Left forelimb (tissue), 1 donor: ENCODE measurements at regions not wholly inside any gene's neighbourhood (a gene's known extent, or its start where the extent isn't known, plus 50 kb on each side); places are given as distances from the start of the nearest gene placed in this dataset.

Experiments used
- DNase-seq: peaks from one replicate; pipeline ENCODE4 v3.0.0-alpha.2; 2018; ENCODE audit warnings: low spot score

DNA sequence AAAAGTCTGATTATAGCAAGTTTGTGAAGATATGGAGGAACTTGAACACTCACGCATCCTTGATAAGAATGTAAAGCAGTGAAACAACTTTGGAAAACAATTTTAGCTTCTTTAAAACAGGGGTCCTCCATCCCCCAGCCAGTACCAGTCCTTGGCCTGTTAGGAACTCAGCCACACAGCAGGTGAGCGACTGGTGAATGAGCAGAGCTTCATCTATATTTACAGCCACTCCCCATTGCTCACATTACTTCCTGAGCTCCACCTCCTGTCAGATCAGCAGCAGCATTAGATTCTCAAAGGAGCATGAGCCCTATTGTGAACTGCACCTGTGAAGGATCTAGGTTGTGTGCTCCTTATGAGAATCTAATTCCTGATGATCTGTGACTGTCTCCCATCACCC lies 530.3 kb upstream of the PRKX start:
- no peak for DNase-seq

DNA sequence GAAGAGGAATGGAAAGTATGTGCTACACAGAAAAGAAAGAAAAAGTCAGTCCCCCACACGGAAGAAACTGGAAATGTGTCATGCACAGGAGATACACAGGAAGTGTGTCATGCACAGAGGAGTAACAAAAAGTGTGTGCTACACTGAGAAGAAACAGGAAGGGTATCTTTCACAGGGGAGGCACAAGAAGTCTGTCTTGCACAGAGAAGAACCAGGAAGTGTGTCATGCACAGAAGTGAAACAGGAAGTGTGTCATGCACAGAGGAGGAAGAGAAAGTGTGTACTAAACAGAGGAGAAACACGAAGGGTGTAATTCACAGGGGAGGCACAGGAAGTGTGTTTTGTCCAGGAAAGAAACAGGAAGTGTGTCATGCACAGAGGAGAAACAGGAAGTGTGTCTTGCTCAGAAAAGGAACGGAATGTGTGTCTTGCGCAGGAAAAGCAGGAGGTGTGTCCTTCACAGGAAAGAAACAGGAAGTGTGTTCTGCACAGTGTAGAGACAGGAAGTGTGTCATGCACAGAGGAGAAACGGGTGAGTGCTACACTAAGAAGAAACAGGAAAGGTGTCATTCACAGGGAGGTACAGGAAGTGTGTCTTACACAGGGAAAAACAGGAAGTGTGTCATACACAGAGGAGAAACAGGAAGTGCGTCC lies 527.2 kb upstream of the PRKX start:
- no peak for DNase-seq

DNA sequence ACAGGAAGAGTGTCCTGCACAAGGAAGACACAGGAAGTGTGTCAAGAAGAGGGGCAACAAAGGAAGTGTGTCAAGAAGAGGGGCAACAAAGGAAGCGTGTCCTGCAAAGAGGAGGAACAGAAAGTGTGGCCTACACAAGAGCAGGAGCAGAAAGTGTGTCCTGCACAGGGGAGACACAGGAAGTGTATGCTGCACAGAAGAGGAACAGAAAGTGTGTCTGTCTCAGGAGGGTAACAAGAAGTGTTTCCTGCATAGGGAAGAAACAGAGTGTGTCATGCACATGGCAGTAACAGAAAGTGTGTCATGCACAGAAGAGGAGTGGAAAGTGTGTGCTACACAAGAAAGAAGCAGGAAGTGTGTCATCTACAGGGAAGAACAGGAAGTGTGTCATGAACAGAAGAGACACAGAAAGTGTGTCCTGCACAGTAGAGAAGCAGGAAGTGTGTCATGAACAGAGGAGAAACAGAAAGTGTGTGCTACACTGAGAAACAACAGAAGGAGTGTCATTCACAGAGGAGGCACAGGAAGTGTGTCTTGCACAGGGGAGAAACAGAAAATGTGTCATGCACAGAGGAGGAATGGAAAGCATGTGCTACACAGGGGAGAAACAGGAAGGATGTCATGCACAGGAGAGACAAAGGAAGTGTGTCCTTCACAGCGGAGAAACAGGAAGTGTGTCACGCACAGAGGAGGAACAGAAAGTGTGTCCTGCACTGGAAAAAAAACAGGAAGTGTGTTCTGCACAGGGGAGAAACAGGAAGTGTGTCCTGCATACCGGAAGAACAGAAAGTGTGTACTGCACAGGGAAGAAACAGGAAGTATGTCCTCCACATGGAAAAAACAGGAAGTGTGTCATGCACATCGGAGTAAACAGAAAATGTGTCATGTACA lies 526.4 kb upstream of the PRKX start:
- DNase-seq = no peak

DNA sequence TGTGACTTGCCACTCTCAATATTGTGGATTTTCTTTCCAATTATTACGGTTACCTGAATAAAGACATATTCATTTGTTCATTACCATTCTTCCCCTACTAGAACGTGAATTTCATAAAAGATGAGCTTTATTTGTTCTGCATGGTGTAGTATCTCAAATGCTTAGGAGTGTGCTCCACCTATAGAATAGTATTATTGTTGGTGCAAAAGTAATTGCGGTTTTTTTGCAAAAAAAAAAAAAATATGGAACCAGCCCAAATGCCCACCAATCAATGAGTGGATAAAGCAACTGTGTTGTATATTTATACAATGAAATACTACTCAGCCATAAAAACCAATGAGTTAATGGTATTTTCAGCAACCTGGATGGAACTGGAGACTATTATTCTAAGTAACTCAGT lies 525.5 kb upstream of the PRKX start:
- DNase-seq = no peak

DNA sequence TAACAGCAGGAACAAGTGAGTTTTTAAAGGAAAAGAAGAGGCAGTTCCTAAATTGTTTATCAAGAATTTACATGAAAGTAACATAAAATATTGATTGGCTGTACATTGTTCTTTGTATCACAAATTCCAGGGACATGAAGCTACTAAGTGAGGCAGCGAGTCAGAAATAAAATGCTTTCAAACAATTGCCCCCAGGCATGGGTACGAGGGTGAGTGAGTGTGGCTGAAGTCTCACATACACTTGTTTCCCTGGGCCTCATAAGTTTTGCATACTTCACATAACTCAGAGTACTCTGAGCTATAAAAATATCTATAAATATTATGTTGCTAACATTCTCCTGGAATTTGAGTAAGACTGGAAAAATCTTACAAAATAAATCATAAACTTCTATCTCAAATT lies 511.6 kb upstream of the PRKX start:
- DNase-seq = no peak

DNA sequence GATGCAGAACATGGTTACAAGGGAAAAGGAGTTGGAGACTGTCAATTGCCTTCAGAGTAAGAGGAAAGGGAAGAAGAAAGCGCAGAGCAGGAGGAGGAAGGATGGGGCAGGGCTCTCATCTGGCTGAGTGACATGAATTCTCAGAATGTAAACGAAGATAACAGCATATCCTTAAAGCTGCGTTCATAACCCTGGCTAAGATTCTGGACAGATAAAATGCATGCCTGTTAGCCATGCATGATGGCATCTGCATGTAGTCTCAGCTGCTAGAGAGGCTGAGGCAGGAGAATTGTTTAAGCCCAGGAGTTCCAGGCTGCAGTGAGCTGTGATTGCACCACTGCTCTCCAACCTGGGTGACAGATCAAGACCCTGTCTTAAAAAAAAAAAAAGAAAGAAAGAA lies 493.5 kb upstream of the PRKX start:
- no peak for DNase-seq

DNA sequence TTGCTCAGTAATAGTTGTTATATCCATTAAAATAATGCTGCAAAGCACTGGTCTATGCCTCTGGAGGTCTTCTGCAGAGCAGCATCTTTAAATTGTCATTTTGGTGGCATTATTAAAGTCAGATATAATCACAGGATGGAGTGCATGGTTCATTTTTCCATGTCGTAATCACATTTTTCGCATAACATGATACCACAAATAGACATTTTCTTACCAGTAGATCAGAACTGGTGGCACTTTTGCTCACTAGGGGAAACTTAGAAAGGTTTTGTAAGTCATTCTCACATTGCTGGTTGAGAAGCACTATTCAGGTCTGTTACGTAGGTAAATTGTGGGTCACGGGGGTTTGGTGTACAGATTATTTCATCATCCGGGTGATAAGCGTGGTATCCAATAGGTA lies 484.5 kb upstream of the PRKX start:
- no peak for DNase-seq

DNA sequence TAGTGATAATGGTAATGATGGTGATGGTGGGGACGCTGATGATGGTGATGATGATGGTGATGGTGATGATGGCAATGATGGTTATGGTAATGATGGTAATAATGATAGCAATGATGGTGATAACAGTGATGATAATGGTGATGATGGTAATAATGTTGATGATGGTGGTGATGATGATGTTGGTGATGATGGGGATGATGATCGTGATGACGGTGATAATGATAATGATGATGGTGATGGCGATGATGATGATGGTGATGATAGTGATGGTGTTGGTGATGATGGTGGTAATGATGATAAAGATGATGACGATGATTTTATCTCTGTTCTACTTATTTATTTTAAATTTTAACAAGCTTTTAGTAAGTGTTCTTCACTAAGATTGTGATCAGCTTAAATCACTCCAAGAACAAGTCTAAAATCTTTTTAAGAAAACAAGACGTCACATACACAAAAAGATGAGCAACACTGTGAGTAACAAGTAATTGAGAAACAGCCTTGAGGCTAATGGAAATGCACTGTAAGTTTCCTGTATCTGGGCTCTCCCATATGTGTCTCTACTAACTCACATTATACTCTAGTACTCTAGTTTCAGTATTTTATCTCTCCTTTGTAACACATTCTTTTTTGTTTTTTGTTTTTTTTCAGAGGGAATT lies 480.2 kb upstream of the PRKX start:
- no peak for DNase-seq

DNA sequence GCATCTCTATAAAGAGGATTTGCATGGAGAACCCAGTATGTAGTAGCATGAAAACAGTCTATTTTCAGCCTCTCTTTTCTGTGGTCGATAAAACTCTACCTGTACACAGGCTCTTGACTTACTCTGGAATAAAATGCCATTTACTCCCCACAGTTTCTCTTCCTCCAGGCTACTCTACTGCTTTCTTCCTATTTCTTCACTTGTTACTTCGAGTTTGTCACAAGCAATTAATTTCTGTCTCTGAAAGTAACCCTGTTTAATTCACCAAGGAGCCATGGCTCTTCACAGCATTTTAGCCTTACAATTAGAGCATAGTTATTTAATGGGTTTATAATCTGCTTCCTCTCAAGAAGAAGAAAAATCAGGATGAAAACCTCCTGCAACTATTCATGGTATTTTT lies 472.9 kb upstream of the PRKX start:
- no peak for DNase-seq

DNA sequence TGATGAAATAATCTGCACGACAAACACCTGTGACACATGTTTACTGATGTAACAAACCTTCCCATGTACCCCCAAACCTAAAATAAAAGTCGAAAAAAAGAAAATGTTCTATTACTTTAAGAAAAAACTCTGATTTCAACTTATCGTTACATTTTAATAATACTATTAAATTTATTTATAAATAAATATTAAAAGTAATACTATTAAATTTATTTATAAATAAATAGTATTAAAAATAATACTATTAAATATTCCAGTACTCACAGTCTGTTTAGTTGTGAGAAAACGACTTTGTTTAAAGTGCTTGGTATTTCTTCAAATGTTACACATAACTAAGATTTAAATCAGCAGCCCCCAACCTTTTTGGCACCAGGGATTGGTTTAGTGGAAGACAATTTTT lies 471.6 kb upstream of the PRKX start:
- no peak for DNase-seq

DNA sequence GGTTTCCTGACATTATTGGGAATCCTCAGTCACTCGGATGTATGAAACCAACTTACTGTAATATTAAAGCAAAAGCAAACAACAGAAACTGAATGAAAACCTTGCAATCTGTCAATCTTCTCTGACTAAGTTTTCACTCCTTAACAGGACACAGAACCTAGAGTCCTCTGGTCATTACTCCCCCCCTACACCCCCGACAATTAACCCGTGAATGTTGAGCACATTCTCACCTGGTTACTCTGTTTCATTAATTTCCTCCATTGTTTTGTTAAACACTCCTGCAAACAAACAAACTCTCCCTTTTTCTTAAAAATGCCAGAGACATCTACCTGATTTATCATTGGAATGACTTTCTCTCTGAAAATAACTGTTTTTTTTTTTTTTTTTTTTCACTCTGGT lies 469.0 kb upstream of the PRKX start:
- no peak for DNase-seq

DNA sequence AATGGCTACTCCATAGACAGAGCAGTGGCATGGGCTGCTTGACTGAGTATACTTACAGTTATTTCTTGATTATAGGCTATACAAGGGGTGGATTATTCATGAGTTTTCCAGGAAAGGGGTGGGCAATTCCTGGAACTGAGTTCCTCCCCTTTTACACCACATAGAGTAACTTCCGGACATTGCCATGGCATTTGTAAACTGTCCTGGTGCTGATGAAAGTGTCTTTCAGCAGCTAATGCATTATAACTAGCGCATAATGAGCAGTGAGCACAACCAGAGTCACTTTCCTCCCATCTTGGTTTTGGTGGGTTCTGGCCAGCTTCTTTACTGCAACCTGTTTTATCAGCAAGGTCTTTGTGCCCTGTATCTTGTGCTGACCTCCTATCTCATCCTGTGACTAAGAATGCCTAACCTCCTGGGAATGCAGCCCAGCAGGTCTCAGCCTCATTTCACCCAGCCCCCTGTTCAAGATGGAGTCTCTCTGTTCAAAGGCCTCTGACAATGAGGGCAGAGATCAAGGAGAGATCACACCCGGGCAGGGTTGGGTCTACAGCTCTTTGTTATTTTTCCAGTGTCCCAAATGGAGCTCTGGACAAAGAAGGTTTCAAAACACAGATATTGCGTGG lies 468.4 kb upstream of the PRKX start:
- DNase-seq = no peak

DNA sequence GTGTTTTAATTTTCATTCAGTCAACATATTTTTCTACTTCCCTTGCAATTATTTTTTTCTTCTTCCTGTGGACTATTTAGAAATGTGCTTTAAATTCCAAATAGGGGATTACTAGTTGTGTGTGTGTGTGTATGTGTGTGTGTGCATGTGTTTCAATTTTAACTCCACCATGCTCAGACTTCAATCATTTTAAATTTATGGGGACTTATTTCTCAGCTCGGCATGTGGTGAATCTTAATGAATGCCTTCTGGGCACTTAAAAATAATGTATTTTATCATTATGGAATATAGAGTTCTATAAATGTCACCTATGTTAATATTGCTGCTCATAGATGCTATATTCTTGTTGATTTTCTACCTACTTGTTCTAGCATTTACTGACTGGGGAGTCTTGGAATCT lies 465.6 kb upstream of the PRKX start:
- DNase-seq = no peak

DNA sequence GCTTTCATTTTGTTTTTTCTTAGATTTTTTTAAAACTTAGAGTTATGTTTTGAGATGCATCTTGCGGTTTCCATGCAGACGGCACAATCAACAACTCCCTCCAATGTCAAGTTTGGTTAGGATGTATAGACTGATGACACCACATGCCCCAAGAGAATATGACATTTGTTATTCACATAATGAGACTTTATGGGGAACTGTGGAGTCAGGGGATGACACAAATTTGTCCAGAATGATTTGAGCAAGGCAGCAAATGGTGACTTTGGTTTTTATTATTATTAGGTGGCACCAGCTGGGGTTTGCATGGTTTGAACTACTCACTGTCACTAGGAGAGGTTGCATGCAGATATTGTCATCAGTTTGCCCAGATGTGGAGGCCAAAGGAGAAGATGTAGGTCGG lies 461.8 kb upstream of the PRKX start:
- DNase-seq = no peak

DNA sequence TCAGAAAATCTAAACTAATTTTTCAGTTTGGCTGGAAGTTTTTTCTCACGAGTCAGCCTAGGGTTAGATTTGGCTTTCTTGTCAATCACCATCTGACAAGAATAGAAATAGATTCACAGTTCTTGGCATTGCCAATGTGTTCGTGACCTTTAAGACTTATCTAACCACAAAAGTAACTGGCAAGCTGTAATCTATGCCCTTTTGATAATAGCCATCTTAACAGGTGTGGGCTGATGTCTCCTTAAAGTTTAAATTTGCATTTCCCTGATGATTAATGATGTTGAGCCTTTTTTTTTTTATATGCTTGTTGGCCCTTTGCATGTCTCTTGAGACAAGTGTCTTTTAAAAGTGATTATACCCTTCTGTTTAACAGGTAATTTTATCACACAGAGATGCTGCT lies 460.3 kb upstream of the PRKX start:
- no peak for DNase-seq

DNA sequence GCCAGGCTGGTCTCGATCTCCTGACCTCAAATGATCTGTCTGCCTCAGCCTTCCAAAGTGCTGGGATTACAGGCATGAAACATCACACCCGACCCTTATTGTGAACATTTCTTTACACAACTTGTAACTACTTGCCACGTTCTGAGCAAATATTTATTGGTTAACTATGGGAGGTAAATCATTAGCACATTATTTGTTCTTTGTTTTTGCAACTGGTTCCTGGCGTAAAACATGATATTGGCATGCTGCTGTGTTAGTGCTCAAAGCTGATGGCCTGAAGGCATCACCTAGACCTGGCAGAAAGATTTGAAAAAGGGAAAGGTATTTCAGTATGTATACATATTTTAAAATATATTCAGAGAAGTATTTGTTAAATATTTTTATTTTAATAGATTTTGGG lies 438.3 kb upstream of the PRKX start:
- DNase-seq = no peak

DNA sequence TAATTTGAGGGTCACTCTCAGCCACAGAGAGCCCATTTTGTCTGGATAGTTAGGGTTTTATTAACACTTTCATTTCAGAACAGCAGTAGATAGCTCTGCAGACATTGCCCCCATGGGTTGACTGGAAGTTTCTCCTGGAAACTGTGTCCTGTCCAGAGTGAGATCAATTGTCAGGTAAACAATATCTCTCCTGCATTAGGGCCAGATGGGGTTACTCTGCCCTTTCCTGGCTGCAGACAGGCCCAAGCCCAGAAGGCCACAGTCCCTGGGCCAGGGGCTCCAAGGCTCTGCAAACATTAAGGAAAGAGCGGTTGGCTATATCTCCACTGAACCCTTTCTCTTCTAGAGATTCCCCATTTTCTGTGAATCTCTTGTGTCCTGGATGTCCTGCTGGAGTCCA lies 436.8 kb upstream of the PRKX start:
- no peak for DNase-seq

DNA sequence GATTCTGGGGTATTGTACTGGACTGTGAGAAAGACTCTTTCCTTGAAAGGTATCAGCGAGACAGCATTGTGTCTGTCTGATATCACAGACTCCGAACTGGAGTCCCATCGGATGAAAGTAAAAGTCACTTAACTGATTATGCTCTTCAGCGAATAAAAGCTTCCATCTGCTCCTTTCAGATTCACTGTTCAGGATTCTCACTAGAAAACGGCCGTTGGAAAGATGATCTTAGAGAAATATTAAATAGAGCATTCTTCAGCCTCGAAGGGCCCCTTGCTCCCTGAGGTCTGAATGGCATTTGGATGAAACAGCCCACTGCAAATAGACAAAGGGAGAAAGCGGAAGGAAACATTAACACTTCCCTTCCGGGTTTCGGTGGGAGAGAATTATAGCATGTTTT lies 416.2 kb upstream of the PRKX start:
- DNase-seq = no peak

DNA sequence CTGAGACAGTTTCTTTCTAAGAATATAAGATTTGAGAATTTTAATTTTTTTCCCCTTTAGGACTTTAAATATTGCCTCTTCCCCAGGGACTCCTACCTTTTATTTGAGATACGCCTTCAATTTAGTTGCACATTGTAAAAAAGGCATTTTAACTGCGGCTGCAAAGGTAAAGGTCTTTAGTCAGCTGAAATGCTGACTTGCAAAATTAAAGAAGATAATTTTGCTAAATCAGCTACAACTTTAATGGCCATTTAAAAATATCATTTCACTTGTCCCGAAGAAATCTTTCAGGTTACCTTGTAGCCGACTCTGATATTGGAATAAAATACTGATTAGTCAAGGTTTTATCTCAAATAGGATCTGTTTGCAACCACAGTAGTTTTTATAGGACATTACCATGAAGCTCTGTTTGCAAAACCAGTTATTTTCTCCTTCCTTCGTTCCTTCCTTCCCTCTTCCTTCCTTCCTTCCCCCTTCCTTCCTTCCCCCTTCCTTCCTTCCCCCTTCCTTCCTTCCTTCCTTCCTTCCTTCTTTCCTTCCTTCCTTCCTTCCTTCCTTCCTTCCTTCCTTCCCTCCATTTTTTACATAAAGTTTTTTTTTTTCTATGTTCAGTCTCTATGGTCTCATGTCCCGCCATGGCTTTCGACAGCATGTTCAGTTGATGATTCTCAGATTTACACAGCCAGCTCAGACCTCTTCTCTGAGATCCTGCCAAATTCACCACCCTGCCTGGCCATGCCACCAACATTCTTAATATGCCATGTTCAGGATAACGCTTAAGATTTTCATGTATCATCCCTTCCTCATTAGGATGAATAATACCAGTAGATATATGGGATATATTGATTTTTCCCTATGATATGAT lies 405.4 kb upstream of the PRKX start:
- no peak for DNase-seq

DNA sequence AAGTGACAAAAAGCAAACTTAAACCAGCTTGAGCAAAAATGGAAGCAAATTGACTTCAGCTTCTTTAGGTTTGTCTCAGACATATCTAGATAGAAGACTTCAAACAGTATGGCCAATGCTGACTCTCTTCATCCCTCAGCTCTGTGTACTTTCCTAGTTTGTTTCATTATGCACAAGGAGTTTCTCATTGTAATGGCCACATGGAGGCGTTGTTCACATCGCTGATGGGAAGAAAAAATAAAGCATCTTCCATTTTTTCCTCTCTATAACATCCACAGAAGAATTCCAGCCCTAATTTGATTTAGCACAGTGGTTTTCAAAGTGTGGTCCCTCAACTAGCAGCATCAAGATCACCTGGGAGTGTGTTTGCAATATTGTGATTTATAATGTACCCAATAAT lies 397.5 kb upstream of the PRKX start:
- no peak for DNase-seq

DNA sequence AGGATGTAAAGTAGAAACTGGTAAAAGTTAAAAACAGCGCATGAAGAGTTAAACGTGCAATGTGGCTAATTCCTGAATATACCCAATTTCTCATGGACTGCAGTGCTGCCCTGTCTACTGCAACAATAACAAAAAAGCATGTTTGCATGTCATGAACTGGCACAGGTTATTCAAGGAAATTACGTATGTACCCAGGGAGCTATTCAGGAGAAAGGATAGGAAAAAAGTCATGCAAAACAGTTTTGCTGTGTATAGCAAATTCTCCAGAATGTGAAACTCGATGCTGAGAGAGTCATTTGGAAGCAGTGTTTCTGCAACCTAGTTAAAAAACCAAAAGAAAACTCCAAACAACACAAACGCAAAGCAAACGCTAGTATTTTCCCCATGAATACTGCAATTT lies 381.5 kb upstream of the PRKX start:
- DNase-seq = no peak
